Thyroid gland (tissue), 4 donors: ENCODE measurements at regions not wholly inside any gene's neighbourhood (a gene's known extent, or its start where the extent isn't known, plus 50 kb on each side); places are given as distances from the start of the nearest gene placed in this dataset.

Source experiments
- POLR2A ChIP-seq, 2 donors: fragments of 450-650 bp; IDR thresholded peaks; one replicate each; pipeline ENCODE4 v1.6.1; 2017; ENCODE audit warnings: antibody characterized with exemption in 2 of 2, mild to moderate bottlenecking in 2 of 2, moderate library complexity in 1 of 2
- TF ChIP-seq, protein P1 (sequence below), 6 experiments: fragments of 200-600 bp in 3 of 6; fragments of 450-650 bp in 3 of 6; sonication (generic) in 3 of 6; IDR thresholded peaks; one replicate each; pipeline ENCODE4 v1.5.1; 2016 to 2019; ENCODE audit warnings: antibody characterized with exemption in 6 of 6, mild to moderate bottlenecking in 2 of 6, inconsistent platforms in 1 of 6, moderate library complexity in 1 of 6

GRCh38 chr11:71064183-71064582, 188.2 kb downstream of the SHANK2 start:
- no peak for TF ChIP-seq POLR2A (IDR thresholded peaks at IDR 0.05)
- TF ChIP-seq, protein P1, sequence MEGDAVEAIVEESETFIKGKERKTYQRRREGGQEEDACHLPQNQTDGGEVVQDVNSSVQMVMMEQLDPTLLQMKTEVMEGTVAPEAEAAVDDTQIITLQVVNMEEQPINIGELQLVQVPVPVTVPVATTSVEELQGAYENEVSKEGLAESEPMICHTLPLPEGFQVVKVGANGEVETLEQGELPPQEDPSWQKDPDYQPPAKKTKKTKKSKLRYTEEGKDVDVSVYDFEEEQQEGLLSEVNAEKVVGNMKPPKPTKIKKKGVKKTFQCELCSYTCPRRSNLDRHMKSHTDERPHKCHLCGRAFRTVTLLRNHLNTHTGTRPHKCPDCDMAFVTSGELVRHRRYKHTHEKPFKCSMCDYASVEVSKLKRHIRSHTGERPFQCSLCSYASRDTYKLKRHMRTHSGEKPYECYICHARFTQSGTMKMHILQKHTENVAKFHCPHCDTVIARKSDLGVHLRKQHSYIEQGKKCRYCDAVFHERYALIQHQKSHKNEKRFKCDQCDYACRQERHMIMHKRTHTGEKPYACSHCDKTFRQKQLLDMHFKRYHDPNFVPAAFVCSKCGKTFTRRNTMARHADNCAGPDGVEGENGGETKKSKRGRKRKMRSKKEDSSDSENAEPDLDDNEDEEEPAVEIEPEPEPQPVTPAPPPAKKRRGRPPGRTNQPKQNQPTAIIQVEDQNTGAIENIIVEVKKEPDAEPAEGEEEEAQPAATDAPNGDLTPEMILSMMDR (IDR thresholded peaks at IDR 0.05), result no peak
